ENCODE measurements at regions not wholly inside any gene's neighbourhood (a gene's known extent, or its start where the extent isn't known, plus 50 kb on each side); places are given as distances from the start of the nearest gene placed in this dataset.
"Not testable (repeated sequence)": the region's sequence is repeated elsewhere in the genome, so short reads cannot be mapped to it uniquely, and the experiment has no call there.

DNA sequence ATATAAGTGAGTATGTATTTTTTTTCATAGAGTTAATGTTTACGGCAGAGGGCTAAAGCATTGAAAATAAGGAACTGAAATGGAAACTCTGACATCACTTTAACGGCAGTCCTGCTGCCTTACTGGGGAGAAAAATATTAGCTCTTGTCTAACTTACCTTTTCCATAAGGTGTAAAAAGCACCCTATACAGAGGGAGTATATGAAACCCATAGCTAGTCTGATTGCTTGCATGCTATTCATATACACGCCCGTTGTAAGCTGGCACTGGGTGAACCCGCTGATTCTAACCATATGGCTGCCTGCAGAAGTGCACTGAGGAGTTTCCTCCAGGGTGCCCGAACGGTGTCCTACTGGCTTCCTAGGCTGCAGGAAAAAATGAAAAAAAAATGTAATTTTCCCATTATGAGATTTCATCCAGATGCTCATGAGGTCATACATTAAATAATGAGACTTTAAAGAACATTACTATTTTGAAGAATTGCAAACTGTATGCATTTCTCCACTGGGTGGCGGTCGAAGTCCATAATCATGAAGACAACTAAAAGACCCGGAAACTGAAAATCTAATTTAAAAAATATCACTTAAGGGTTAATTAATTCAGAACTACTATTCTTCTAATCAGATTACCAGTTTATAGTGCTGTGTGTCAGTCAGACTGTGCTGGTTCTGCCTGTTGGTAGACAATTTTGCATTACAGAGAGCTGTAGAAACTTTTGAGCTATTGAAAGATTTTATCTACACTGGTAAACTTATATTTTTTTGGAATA lies 144.7 kb downstream of the ALX1 start:
- 43% methylated on average over 7 of the region's 10 CpGs for WGBS (ENCODE audit: insufficient coverage)
- no peaks in the 10 kb centered on the region for H3K9me3 ChIP-seq (ENCODE audit: control insufficient read depth, insufficient read depth, low read length)
- H3K27ac Mint-ChIP-seq: no peak overlapping the region
- H3K36me3 ChIP-seq (ENCODE audit: control insufficient read depth, insufficient read depth, low read length): no peaks in the 10 kb centered on the region
- intact Hi-C loops (cut with micrococcal nuclease): loop anchor here (1.0 to 2.0 kb wide), 2 partner anchors 442 to 496 kb away; no protein-coding TSS in a partner anchor
- no peaks in the 10 kb centered on the region for H3K27me3 ChIP-seq (ENCODE audit: control insufficient read depth, insufficient read depth, low read length)
- H3K4me3 ChIP-seq (ENCODE audit: low read length): no peak overlapping the region
- H3K9me3 Mint-ChIP-seq: no peaks in the 10 kb centered on the region
- H3K36me3 Mint-ChIP-seq: no peaks in the 10 kb centered on the region
- ATAC-seq: no peak
- no peak overlapping the region for H3K27ac ChIP-seq (ENCODE audit: low read length)
- H3K27me3 Mint-ChIP-seq (ENCODE audit: low read depth in 2 of 2): peaks cover 13 to 18% of the 10 kb centered on the region in 2 donors
- no peaks in the 10 kb centered on the region for H3K4me1 Mint-ChIP-seq
- no peak overlapping the region for H3K4me3 Mint-ChIP-seq
- TF ChIP-seq CTCF (IDR thresholded peaks at IDR 0.05): peak; percentile 62
- no peaks in the 10 kb centered on the region for H3K4me1 ChIP-seq (ENCODE audit: control insufficient read depth, insufficient read depth, low read length)
- peak in 1 of 2 donors; percentile 4 for DNase-seq

DNA sequence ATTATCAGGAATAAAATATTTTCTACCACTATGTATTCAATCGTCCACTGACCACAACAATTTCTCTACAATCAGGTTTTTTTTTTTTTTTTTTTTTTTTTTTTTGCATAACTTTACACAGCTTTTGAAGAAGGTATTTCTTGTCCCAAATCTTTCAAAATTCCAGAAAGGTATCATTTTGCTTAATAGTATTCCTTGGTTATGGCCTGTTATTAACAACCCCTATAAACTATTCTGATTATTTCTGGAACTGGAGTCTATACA lies 145.3 kb downstream of the ALX1 start:
- H3K36me3 ChIP-seq (ENCODE audit: control insufficient read depth, insufficient read depth, low read length): no peaks in the 10 kb centered on the region
- Mint-ChIP-seq H3K27ac (no peak overlapping the region), H3K9me3 (no peaks in the 10 kb centered on the region), H3K27me3 (ENCODE audit: low read depth in 2 of 2) (peaks cover 13 to 18% of the 10 kb centered on the region in 2 donors), H3K4me3 (no peak overlapping the region), H3K36me3 (no peaks in the 10 kb centered on the region), H3K4me1 (no peaks in the 10 kb centered on the region)
- H3K4me3 ChIP-seq (ENCODE audit: low read length): no peak overlapping the region
- no peak for TF ChIP-seq CTCF (IDR thresholded peaks at IDR 0.05)
- H3K27ac ChIP-seq (ENCODE audit: low read length): no peak overlapping the region
- H3K4me1 ChIP-seq (ENCODE audit: control insufficient read depth, insufficient read depth, low read length): no peaks in the 10 kb centered on the region
- DNase-seq: no peak
- intact Hi-C loops (cut with micrococcal nuclease): loop anchor here (1.0 to 2.0 kb wide), 2 partner anchors 442 to 495 kb away; no protein-coding TSS in a partner anchor
- no peaks in the 10 kb centered on the region for H3K27me3 ChIP-seq (ENCODE audit: control insufficient read depth, insufficient read depth, low read length)
- no peak for ATAC-seq
- no CpG with 5 or more reads among the region's 1 CpG for WGBS (ENCODE audit: insufficient coverage)
- H3K9me3 ChIP-seq (ENCODE audit: control insufficient read depth, insufficient read depth, low read length): no peaks in the 10 kb centered on the region

DNA sequence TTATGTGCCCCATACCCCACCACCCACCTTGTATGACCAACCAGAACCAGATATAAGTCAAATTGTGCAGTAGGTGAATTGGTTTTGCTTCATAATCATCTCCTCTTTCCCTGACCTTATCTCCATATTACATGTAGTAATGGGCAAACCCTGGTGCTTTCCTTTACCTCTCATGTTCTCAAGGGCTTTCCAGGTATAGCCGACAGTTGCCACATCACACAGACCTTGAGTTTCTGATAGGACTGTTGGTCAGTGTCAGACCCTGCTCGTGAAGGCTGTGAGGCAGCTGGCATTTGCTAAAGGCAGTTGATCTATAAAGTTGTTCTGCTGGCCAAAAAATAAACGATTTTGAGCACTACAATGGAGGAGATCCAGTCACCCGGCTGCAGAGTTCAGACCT lies 145.9 kb downstream of the ALX1 start:
- intact Hi-C loops (cut with micrococcal nuclease): loop anchor here (1.0 to 2.0 kb wide), 2 partner anchors 441 to 494 kb away; no protein-coding TSS in a partner anchor
- no peak for DNase-seq
- no peak overlapping the region for H3K27ac ChIP-seq (ENCODE audit: low read length)
- no peaks in the 10 kb centered on the region for H3K36me3 ChIP-seq (ENCODE audit: control insufficient read depth, insufficient read depth, low read length)
- no peaks in the 10 kb centered on the region for H3K4me1 ChIP-seq (ENCODE audit: control insufficient read depth, insufficient read depth, low read length)
- TF ChIP-seq CTCF (IDR thresholded peaks at IDR 0.05): no peak
- no peak for ATAC-seq
- Mint-ChIP-seq H3K27ac (no peak overlapping the region), H3K36me3 (no peaks in the 10 kb centered on the region), H3K4me1 (no peaks in the 10 kb centered on the region), H3K27me3 (ENCODE audit: low read depth in 2 of 2) (peaks cover 13 to 18% of the 10 kb centered on the region in 2 donors), H3K9me3 (no peaks in the 10 kb centered on the region), H3K4me3 (no peak overlapping the region)
- H3K4me3 ChIP-seq (ENCODE audit: low read length): no peak overlapping the region
- 75% methylated on average over 4 of the region's 4 CpGs for WGBS (ENCODE audit: insufficient coverage)
- no peaks in the 10 kb centered on the region for H3K27me3 ChIP-seq (ENCODE audit: control insufficient read depth, insufficient read depth, low read length)
- no peaks in the 10 kb centered on the region for H3K9me3 ChIP-seq (ENCODE audit: control insufficient read depth, insufficient read depth, low read length)

DNA sequence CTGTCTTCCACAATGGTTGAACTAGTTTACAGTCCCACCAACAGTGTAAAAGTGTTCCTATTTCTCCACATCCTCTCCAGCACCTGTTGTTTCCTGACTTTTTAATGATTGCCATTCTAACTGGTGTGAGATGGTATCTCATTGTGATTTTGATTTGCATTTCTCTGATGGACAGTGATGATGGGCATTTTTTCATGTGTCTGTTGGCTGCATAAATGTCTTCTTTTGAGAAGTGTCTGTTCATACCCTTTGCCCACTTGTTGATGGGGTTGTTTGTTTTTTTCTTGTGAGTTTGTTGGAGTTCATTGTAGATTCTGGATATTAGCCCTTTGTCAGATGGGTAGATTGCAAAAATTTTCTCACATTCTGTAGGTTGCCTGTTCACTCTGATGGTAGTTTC lies 153.1 kb downstream of the ALX1 start:
- H3K4me3 Mint-ChIP-seq; H3K27ac ChIP-seq (ENCODE audit: low read length); H3K4me1 ChIP-seq (ENCODE audit: control insufficient read depth, insufficient read depth, low read length); H3K4me3 ChIP-seq (ENCODE audit: low read length); H3K36me3 ChIP-seq (ENCODE audit: control insufficient read depth, insufficient read depth, low read length); H3K9me3 Mint-ChIP-seq; H3K4me1 Mint-ChIP-seq; H3K9me3 ChIP-seq (ENCODE audit: control insufficient read depth, insufficient read depth, low read length); DNase-seq; H3K27me3 ChIP-seq (ENCODE audit: control insufficient read depth, insufficient read depth, low read length); intact Hi-C loops (cut with micrococcal nuclease); ATAC-seq; H3K27ac Mint-ChIP-seq; H3K27me3 Mint-ChIP-seq (ENCODE audit: low read depth in 2 of 2); H3K36me3 Mint-ChIP-seq: not testable (repeated sequence)
